Endothelial cell of umbilical vein (primary cell): ENCODE measurements at regions not wholly inside any gene's neighbourhood (a gene's known extent, or its start where the extent isn't known, plus 50 kb on each side); places are given as distances from the start of the nearest gene placed in this dataset.

Experiments
- BruUV-seq: library from RNA; stranded (reverse); fragments of 400-500 nt; replicated peaks from 2 replicates; lab custom pipeline; 2021; lab: Mats Ljungman, UMichigan
- CTCF ChIA-PET: fragments of 300-600, 350-600 bp; sonication (Branson Sonifier 250); formaldehyde crosslinking; loops from one replicate; lab custom pipeline; 2021; ENCODE audit warnings: antibody characterized with exemption, inconsistent platforms; lab: Charles Lee
- POLR2A ChIA-PET: fragments of 300-600, 350-600 bp; sonication (Branson Sonifier 250); formaldehyde crosslinking; loops from one replicate; lab custom pipeline; 2021; ENCODE audit warnings: antibody characterized with exemption, inconsistent platforms; lab: Charles Lee
- DNase-seq: peaks from one replicate; pipeline ENCODE4 v3.0.0-alpha.2; 2011; ENCODE audit warnings: low read depth, low spot score
- FAIRE-seq: peaks from 2 replicates; lab custom pipeline; 2011; peaks lifted over from hg19 to GRCh38; lab: Jason Lieb, UNC
- H2AFZ ChIP-seq: 2 replicates; pipeline ENCODE4 v1.6.0; 2012; ENCODE audit warnings: low read depth, low read length, control low read depth, inconsistent platforms
- H3K27ac ChIP-seq: 2 replicates; pipeline ENCODE4 v1.5.1; 2011; ENCODE audit warnings: low read depth, mild to moderate bottlenecking, control low read depth, low read length, moderate library complexity; ENCODE audit not compliant: insufficient read depth
- H3K27me3 ChIP-seq, 2 experiments: 2 replicates each; pipeline versions ENCODE4 v1.6.0 to v1.6.1; 2011; ENCODE audit warnings: low read length in 2 of 2, mixed read lengths in 1 of 2; ENCODE audit not compliant: control insufficient read depth in 2 of 2, insufficient read depth in 2 of 2
- H3K36me3 ChIP-seq, 2 experiments: 2 replicates in 1 of 2; 3 replicates in 1 of 2; pipeline ENCODE4 v1.5.1; 2011; ENCODE audit warnings: low read length in 2 of 2, mild to moderate bottlenecking in 1 of 2, moderate library complexity in 1 of 2; ENCODE audit not compliant: control insufficient read depth in 2 of 2, insufficient read depth in 2 of 2; ENCODE audit errors: extremely low read depth in 1 of 2
- H3K4me1 ChIP-seq: 3 replicates; pipeline ENCODE4 v1.5.1; 2011; ENCODE audit warnings: mild to moderate bottlenecking, low read length; ENCODE audit not compliant: control insufficient read depth, insufficient read depth; ENCODE audit errors: extremely low read depth
- H3K4me2 ChIP-seq: 2 replicates; pipeline ENCODE4 v1.6.1; 2011; ENCODE audit warnings: low read length, control low read depth, mixed read lengths; ENCODE audit not compliant: insufficient read depth
- H3K4me3 ChIP-seq, 3 experiments: fragments of 200-600 bp in 1 of 3; sonication (generic), shearing (Covaris generic) in 1 of 3; replicated peaks in 1 of 3; 2 replicates each; pipeline ENCODE4 v1.5.1; 2011 to 2016; ENCODE audit warnings: control low read depth in 3 of 3, low read length in 3 of 3, mild to moderate bottlenecking in 2 of 3, inconsistent platforms in 1 of 3, low read depth in 1 of 3, moderate library complexity in 1 of 3; ENCODE audit not compliant: insufficient read depth in 1 of 3
- H3K79me2 ChIP-seq: 2 replicates; pipeline ENCODE4 v1.6.0; 2012; ENCODE audit warnings: low read length, inconsistent platforms; ENCODE audit not compliant: control insufficient read depth, insufficient read depth
- H3K9ac ChIP-seq: replicated peaks from 2 replicates; pipeline ENCODE3; 2011; ENCODE audit warnings: low read length, control low read depth; ENCODE audit not compliant: insufficient read depth; ENCODE audit errors: extremely low read depth
- H3K9me1 ChIP-seq: replicated peaks from 3 replicates; pipeline ENCODE4 v1.6.0; 2011; ENCODE audit warnings: mild to moderate bottlenecking, low read length; ENCODE audit not compliant: control insufficient read depth, insufficient read depth; ENCODE audit errors: extremely low read depth
- H3K9me3 ChIP-seq: replicated peaks from 2 replicates; pipeline ENCODE4 v1.5.1; 2012; ENCODE audit warnings: low read length, inconsistent platforms; ENCODE audit not compliant: control insufficient read depth, insufficient read depth
- H4K20me1 ChIP-seq: replicated peaks from 2 replicates; pipeline ENCODE3; 2011; ENCODE audit warnings: mild to moderate bottlenecking, low read length; ENCODE audit not compliant: control insufficient read depth, insufficient read depth; ENCODE audit errors: extremely low read depth
- CTCF ChIP-seq, 2 donors: IDR thresholded peaks; 1 replicate in 1 of 2; 2 replicates in 1 of 2; pipeline ENCODE4 v1.5.1; 2011; ENCODE audit warnings: low read length in 2 of 2, mild to moderate bottlenecking in 2 of 2, moderate library complexity in 2 of 2, control low read depth in 1 of 2, inconsistent platforms in 1 of 2, low read depth in 1 of 2; ENCODE audit not compliant: insufficient read depth in 1 of 2; ENCODE audit errors: extremely low read depth in 1 of 2
- EZH2 ChIP-seq: IDR thresholded peaks from 2 replicates; pipeline ENCODE4 v1.6.1; 2012; ENCODE audit warnings: borderline replicate concordance, low read depth, mild to moderate bottlenecking, moderate library complexity, low read length, inconsistent platforms; ENCODE audit not compliant: severe bottlenecking
- FOS ChIP-seq: IDR thresholded peaks from 2 replicates; pipeline ENCODE4 v1.6.1; 2011; ENCODE audit warnings: mild to moderate bottlenecking, low read length, moderate library complexity, borderline replicate concordance; ENCODE audit not compliant: insufficient read depth
- GATA2 ChIP-seq: IDR thresholded peaks from 2 replicates; pipeline ENCODE4 v1.7.0; 2011; ENCODE audit warnings: low read depth, mild to moderate bottlenecking, moderate library complexity, mixed read lengths, low read length; ENCODE audit not compliant: insufficient read length, insufficient read depth
- JUN ChIP-seq: IDR thresholded peaks from 2 replicates; pipeline ENCODE4 v1.6.1; 2011; ENCODE audit warnings: borderline replicate concordance, low read depth; ENCODE audit not compliant: insufficient read length, insufficient read depth
- MAX ChIP-seq: IDR thresholded peaks from 2 replicates; pipeline ENCODE4 v1.6.1; 2011; ENCODE audit not compliant: insufficient read depth, insufficient read length
- MYC ChIP-seq: IDR thresholded peaks from one replicate; pipeline ENCODE4 v1.6.1; 2011; ENCODE audit warnings: mild to moderate bottlenecking, low read depth, low read length
- POLR2A ChIP-seq: IDR thresholded peaks from 2 replicates; pipeline ENCODE4 v1.6.1; 2012; ENCODE audit warnings: low read depth, mild to moderate bottlenecking, control low read depth, low read length
- POLR2AphosphoS5 ChIP-seq: IDR thresholded peaks from 2 replicates; pipeline ENCODE4 v1.6.1; 2012; ENCODE audit warnings: low read depth, mild to moderate bottlenecking, control low read depth, low read length, moderate library complexity; ENCODE audit not compliant: insufficient read depth
- dilution Hi-C: fragments of 300-500 bp; cut with MboI; formaldehyde crosslinking; loops from one replicate; pipeline ENCODE4 v1.15.0; 2019; ENCODE audit warnings: low sequenced_read_pairs; ENCODE audit not compliant: extremely low pct_ligation_motif_present
- intact Hi-C: fragments of 100-400 bp; cut with micrococcal nuclease; formaldehyde crosslinking; loops from one replicate; pipeline ENCODE4 v1.10.0; 2022

GRCh38 chr14:22403296-22403695 lies 185.7 kb downstream of the DAD1 start:
- H3K27me3 ChIP-seq: peaks cover 23 to 28% of the 10 kb centered on the region in 2 experiments
- H3K4me1 ChIP-seq: no peaks in the 10 kb centered on the region
- DNase-seq (no peak), FAIRE-seq (no peak)
- BruUV-seq: no TSS peak
- H3K36me3 ChIP-seq: no peaks in the 10 kb centered on the region
- H3K79me2 ChIP-seq: no peaks in the 10 kb centered on the region
- CTCF ChIA-PET: interaction anchor here (0.8 kb wide), 1 partner anchor 66 kb away, joined by 4 read pairs; no protein-coding TSS in a partner anchor
- H3K4me2 ChIP-seq: no peak overlapping the region
- no peaks in the 10 kb centered on the region for H3K9me3 ChIP-seq
- H2AFZ ChIP-seq: no peak overlapping the region
- H3K4me3 ChIP-seq: no peak overlapping the region
- H3K9ac ChIP-seq: no peak overlapping the region
- intact Hi-C loops (no loop called here), dilution Hi-C loops (no loop called here)
- no peaks in the 10 kb centered on the region for H4K20me1 ChIP-seq
- no peaks in the 10 kb centered on the region for H3K9me1 ChIP-seq
- no peak overlapping the region for H3K27ac ChIP-seq
- POLR2A ChIA-PET: no interaction called here
- TF ChIP-seq EZH2 (no peak), JUN (no peak), CTCF (IDR thresholded peaks at IDR 0.05; ENCODE audit: extremely low read depth in 1 of 2, insufficient read depth in 1 of 2, low read depth in 1 of 2, low read length in 2 of 2) (no peak), MAX (no peak), POLR2AphosphoS5 (no peak), MYC (no peak), POLR2A (no peak), FOS (no peak), GATA2 (no peak)
